HG03354 (cell line): ENCODE measurements at regions not wholly inside any gene's neighbourhood (a gene's known extent, or its start where the extent isn't known, plus 50 kb on each side); places are given as distances from the start of the nearest gene placed in this dataset.
"Not testable (repeated sequence)": the region's sequence is repeated elsewhere in the genome, so short reads cannot be mapped to it uniquely, and the experiment has no call there.

Experiments used
- ATAC-seq: cut with Tn5 transposase; IDR thresholded peaks from one replicate; pipeline ENCODE4 v1.9.1; 2021; ENCODE audit warnings: mild to moderate bottlenecking; ENCODE audit not compliant: unreplicated experiment, poor library complexity, severe bottlenecking

DNA sequence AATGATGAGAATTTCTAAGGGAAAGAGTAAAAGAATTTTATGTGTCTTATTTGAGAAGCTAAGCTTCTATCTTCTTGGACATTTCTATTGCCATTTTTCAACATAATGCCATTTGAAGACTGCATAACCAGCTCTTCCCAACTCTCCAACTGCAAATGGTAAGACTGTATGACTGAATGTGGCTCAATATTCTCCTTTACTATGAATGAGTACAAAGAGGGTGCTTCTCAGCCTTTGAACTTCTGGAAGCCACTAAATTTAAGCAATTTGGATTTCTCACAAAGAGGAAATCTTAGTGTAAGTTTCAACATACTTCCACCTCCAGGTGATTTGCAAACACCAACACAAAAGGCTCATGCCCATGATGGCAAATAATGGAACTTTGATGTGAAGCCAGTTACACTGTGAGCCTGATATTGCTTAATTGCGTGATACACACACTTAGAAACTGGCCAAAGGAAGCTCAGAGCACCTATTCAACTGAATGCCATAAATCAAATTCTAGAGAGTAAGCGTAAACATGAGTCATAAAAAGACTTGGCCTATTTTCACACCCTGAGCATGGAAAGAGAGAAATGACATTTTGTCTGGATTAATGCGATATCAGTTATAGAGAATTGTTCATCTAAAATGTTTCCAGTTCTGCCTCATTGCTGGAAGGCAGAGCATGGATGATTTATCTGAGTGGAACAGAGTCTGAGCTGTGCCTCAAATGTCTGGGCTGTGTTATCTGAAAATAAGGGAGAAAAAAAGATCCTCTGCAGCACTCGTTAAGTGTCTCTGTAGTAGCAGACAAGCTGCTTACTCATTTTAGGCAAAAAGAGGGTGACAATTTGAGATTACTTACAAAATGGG, 145.3 kb downstream of the PLK2 start:
- no peak for ATAC-seq

DNA sequence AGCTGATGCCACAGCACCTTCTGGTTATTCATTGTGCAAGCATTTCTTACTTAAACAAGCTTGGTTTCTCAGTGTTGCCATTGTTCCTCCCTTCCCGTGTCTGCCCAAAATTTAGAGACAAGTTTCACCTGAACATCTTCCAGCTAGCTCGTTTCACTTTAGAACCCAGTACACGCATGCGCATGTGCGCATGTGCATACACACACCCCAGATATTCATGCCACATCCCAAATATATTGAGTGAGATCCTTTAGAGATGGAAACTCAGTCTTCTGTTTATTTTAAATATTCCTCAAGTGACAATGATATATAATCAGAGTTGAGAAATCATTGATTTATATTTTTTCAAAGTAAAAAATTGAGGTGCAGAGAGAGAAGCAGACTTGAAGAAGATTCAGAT, 147.6 kb downstream of the PLK2 start:
- no peak for ATAC-seq

DNA sequence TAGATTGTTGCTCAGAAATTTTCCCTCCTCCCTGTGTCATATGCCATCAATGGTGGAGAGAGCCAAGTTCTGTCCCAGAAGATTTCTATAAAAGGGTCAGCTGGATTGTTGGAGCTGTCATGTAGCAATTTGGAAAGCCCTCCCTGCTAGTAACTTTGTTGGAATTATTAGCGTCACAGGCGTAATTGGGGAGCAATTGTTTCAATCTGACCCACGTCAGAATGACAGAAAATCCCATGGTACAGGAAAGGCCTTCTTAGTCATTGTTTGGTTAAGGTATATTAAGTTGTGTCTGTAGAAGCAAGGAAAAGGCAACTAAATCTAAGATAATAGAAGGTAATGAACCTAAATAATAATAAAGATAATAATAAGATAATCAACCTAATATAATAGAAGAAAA, 148.4 kb downstream of the PLK2 start:
- ATAC-seq: no peak

DNA sequence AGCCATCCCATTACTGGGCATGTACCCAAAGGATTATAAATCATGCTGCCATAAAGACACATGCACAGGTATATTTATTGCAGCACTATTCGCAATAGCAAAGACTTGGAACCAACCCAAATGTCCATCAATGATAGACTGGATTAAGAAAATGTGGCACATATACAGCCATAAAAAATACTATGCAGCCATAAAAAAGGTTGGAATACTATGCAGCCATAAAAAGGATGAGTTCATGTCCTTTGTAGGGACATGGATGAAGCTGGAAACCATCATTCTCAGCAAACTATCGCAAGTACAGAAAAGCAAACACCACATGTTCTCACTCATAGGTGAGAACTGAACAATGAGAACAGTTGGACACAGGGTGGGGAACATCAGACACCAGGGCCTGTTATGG, 151.5 kb downstream of the PLK2 start:
- not testable (repeated sequence) for ATAC-seq

DNA sequence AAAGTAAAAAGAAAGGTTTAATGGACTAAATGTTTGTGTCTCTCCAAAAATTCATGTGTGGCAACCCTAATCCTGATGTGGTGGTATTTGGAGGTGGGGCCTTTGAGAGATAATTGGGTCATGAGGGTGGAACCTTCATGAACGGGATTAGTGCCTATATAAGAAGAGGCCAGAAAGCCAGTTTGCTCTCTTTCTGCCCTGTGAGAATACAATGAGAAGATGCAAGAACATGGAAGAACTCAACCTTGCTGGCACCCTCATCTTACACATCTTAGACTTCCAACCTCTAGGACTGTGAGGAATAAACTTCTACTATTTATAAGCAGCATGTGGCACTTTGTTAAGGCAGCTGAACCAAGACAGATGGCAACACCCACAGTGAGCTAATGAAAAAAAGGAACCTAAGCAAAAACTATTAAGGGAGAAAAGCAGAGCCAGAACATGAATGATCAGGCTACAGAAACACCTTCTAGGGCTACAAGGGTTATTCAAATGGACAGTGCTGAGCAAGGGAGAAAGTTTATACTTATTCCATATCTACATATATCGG, 159.5 kb downstream of the PLK2 start:
- no peak for ATAC-seq

DNA sequence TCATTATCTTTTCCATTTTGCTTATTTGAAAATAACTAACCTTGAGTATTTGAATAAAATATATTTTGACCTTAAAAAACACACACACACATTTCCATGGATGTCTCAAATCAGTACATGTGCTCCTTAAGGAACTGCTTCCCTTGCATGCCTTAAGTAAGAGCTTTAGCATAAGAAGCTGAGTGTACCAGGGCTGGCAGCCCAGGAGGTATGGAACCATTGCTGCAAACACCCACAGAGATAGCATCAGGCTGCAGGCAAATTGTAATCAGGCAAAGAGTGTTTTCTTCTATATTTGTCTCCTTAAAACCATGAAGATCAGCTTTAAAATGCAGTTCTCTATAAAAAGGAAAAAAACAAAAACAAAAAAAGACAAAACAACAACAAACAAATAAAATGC, 160.6 kb downstream of the PLK2 start:
- no peak for ATAC-seq

DNA sequence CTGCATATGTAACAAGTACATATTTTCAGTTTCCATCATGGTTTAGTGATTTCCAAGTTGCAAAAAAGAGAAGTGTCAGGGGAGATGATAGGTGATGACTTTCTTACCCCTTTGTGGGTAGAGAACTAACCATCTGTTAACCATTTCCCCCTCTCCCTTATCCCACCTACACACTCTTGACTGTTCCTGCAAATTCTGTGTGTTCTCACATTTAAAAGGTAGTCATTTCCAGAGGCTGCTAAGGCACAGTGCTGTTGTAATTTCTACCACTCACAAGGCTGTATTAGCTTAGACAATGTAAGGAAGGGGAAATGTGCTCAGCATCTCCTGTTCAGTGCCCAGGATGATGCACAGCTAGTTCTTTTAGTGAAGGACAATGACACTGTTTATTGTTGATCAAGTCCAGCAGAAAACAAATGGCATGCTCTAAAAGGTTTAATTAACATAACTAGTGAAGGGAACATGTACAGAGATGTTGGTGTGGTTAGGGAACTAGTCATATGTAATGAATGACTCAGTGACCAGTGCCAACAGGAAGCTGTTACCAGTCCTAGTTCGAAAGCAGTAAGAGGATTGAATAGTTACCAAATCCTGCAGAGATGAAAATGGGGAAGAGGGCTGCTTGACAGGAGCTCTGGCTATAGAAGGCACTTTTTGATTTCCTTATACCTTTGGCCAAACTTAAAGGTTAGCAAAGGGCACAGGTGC, 165.1 kb downstream of the PLK2 start:
- peak; percentile 85 for ATAC-seq

DNA sequence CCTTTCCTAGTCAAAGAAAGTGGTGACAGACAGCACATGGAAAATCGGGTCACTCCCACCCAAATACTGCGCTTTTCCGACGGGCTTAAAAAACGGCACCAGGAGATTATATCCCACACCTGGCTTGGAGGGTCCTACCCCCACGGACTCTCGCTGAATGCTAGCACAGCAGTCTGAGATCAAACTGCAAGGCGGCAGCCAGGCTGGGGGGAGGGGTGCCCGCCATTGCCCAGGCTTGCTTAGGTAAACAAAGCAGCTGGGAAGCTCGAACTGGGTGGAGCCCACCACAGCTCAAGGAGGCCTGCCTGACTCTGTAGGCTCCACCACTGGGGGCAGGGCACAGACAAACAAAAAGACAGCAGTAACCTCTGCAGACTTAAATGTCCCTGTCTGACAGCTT, 171.6 kb downstream of the PLK2 start:
- ATAC-seq: not testable (repeated sequence)

DNA sequence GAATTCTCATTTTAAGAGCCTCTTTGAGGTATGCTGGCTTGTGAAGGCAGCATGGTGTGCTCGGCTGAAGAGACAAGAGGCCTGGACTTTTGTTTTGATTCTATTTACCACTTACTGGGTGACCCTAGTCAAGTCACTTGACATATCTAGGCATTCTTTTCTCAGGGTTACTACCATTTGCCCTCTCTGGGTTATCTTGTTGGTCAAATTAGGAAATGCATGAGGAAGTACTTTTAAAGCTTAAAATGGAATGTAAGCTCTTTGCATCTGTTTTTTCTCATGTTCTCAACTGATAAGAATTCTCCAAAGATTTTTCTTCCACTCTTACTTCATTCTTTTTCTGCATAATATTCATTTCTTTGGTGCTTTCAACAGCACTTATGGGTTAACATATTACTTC, 173.1 kb downstream of the PLK2 start:
- ATAC-seq: no peak

DNA sequence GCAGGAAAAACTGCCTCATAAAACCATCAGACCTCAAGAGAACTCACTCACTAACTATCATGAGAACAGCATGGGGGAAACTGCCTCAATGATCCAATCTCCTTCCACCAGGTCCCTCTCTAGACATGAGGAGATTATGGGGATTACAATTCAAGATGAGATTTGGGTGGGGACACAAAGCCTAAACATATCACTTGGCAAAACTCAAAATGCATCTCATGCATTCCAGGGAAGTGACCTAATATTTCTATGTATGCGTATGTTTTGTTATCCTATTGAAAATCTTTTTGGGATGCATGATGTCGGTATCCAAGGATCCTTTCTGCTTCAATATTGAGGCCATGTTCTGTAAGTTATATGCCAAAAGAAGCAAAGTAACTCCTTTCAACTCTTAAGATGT, 174.0 kb downstream of the PLK2 start:
- ATAC-seq: no peak

DNA sequence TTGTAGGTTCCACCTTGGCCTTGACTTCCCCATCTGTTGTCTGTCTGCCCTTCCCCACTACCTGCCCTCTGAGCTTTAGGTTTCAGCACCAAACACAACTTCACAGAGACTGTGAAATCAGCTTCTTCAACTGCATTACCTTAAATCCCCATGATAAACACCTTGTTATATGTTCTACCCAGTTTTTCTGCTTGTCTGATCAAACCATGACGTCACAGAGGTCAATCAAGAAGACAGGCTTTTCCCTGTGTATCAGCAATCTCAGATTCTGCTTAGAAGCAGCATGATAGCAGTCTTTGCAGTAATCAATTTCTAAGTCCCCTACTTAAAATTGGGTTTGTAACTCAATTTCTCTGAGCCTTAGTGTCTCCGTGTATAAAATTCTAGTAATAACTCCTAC, 175.0 kb downstream of the PLK2 start:
- ATAC-seq: no peak

DNA sequence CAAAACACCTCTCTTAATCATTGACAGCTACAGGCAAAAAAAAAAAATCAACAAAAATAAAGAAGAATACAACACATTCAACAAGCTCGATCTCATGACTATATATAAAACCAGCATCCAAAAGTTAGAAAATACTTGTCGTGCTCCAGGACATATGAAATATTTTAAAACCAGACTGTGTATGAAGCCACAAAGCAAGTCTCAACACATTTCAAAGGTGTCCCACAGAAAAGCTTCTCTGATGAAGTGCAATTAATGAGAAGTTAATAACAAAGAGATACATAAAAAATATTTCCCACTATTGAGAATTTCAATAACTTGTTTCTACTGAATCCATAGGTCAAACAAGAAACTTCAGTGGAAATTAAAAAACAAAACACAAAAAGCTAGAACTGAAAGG, 178.7 kb downstream of the PLK2 start:
- ATAC-seq: no peak

DNA sequence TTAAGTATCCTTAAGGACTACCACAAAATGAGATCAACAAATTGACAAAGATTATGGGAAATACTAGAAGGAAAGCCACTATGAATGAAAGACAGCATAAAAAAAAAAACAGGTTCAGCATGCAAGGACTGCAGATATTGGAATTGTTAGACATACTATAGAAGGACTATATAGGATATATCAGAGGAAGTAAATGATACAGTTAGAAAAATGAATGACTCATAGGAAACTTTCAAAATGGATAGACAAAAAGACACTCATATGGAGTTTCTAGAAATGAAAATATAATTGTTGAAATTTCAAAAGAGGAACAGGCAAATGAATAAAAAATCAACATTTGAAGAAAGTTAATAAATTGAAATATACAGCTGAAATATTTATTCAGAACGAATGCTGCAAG, 180.6 kb downstream of the PLK2 start:
- ATAC-seq: no peak

DNA sequence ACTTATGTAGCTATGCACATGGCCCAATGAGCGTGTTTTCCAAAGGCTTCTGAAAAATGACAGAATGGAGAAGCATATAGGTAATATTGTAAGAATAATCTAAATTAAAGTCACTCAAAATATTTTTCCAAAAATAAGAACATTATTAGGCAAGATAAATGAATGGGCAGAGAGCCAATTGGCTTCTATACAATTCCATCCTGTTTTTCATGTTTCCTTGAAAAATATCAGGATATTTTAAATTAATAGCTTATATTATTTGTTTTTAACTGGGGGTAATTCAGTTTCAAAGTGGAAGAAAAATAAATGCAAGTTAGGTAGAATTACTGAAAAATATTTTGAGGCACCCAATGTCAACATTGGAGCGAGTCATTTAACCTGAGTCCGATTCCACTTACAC, 183.5 kb downstream of the PLK2 start:
- no peak for ATAC-seq

DNA sequence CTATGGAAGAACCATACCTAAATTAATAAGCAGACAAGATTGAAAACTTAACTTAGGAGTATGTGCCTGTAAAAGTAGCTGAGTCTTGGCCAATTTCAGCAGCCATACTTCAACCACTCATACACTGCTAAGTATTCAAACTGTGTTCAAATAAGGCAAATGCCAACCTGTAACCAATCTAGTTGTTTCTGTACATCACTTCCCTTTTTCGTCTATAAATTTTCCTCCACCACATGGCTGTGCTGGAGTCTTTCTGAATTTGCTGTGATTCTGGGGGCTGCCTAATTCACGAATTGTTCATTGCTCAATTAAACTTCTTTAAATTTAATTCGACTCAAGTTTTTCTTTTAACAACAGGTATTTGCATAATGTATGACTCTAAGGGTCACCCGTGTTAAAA, 184.4 kb downstream of the PLK2 start:
- ATAC-seq: no peak

DNA sequence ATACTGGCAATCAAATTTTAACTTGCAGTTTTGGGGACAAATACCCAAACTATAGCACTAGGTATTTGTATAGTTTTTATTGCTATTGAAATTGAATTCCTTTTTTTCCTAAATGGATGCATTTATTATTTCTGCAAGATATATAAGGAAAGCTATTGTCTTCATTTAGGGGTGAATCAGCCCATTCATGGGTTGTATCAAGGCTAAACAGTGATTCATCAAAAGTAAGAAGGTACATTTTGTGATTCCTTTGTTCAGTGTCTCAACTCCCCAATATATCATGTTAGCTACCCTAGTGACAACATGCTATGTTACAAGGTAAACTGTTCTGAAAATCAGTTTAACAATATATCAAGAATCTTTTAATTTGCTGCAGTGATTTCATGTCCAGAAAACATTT, 185.7 kb downstream of the PLK2 start:
- no peak for ATAC-seq

DNA sequence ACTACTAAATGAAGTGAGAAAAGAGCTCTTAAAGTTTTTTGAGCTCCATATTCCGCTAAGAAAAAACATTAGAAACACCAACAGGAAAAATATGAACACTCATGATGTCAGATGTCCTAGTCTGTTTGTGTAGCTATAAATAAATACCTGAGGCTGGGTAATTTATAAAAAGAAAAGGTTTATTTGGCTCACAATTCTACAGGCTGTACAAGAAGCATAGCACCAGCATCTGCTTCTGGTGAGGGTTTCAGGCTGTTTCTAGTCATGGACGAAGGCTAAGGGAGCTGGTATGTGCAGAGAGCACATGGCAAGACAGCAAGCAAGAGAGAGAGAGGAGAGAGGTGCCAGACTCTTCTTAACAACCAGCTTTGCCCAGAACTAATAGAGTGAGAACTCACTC, 186.2 kb downstream of the PLK2 start:
- ATAC-seq: no peak

DNA sequence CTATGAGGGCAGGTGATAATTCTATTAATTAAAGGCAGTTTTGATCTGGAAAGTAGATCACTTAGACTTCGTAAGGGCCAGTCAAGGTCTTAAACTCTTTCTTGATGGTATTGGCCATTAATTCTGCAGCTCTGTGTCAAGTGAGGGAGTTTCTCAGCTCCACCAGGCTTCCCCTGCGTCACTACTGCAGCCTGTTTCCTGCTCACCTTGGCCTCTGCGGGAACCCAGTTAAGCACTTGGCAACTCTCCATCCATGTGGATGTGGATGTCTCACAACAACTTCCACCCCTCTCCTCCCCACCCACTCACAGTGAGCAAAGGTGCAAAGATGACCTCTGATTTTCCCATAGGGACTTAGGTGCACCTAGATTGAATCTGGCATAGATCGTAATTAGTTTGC, 191.6 kb downstream of the PLK2 start:
- no peak for ATAC-seq

DNA sequence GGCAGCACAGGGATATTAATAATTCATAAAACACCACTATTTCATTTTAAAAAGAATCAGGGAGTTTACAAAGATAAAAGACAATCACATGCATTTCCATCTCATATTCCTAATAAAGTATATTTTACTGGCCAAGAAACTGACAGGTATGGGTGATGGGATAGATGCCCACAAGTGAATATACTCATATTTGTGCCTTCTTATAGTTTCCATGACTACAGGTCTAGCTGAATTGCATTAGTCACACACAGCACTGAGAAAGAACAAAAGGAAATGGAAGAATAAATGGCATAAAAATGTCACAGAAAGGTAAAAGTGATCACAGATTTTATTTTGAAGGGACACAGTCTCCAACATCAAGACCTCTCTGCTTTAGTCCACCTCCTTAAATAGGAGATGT, 193.5 kb downstream of the PLK2 start:
- no peak for ATAC-seq

DNA sequence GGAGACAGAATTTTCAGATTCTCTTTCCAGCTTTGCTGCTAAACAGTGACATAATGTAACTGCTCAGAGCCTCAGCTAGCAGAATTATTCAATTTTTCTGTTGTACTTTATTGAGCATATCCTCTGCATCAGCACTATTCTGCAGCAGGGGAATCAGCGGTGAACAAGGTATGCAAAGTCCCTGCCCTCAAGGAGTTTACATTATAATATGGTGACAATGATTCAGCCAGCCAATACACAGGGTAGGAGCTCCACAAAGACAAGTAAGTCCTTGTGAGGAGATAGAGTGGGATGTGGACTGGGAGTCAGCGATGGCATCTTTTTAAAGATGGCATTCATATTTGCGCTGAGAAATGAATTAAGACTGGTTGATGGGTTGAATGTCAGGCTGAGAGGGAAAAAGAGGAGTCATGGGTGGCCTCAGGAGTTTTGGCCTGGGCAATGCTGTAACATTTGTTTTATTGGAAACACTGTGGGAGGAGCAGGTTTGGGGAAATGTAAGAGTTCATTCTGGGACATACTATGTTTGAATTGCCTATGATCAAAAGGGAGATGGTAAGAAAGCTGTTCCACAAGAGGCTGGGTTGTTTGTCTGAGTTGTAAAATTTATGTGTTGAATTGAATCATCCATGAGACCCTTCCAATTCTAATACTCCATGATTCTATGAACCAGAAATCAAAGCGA, 194.5 kb downstream of the PLK2 start:
- no peak for ATAC-seq

DNA sequence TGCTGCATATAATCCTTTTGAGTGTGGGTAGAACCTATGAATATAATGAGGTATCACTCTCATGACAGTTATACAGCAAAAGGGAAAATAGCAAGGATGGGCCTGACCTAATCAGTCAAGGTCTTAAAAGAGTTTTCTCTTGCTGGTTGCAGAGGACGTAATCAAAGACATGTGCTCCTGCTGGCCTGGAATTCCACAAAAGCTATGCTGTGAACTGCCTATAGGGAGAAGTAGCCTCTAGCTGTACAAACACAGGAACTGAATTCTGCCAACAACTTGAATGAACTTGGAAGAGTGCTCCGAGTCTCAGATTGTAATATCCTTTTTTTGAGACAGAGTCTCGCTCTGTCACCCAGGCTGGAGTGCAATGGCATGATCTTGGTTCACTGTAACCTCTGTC, 195.6 kb downstream of the PLK2 start:
- ATAC-seq: no peak
